ENCODE measurements at regions not wholly inside any gene's neighbourhood (a gene's known extent, or its start where the extent isn't known, plus 50 kb on each side); places are given as distances from the start of the nearest gene placed in this dataset.

DNA sequence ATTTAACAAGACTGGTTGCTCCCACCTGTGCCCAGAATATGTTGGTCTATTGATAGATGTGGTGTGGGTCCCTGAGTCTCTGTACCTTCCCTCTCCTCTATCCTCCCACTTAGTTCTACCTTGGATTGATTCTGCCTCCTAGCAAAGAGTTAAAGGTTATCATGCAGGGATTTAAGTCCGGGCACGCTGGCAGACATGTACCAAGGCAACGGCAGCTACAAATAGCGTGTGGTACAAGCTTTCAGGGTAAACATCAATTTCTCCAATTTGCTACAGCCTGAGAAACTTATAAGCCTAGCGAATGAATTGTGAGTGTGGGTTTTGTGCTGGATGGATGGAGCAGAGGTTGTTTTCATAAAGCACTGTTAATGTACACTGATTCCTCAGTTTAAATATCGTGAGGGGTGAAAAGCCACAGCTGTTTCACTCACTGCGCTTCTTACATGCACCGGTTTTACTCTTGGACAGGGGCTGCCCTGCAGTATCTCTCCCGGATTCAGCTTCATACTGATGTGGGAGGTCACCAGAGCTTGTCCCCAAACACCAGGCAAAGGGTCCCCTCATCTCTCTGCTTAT, 289.8 kb downstream of the ICOS start:
- no peaks in the 10 kb centered on the region for H3K9me3 ChIP-seq
- intact Hi-C loops (cut with DNase I; ENCODE audit: low total_unique reads) = no loop called here
- DNase-seq = no peak
- no peak for TF ChIP-seq POLR2A (IDR thresholded peaks at IDR 0.05)
- TF ChIP-seq, protein P1, sequence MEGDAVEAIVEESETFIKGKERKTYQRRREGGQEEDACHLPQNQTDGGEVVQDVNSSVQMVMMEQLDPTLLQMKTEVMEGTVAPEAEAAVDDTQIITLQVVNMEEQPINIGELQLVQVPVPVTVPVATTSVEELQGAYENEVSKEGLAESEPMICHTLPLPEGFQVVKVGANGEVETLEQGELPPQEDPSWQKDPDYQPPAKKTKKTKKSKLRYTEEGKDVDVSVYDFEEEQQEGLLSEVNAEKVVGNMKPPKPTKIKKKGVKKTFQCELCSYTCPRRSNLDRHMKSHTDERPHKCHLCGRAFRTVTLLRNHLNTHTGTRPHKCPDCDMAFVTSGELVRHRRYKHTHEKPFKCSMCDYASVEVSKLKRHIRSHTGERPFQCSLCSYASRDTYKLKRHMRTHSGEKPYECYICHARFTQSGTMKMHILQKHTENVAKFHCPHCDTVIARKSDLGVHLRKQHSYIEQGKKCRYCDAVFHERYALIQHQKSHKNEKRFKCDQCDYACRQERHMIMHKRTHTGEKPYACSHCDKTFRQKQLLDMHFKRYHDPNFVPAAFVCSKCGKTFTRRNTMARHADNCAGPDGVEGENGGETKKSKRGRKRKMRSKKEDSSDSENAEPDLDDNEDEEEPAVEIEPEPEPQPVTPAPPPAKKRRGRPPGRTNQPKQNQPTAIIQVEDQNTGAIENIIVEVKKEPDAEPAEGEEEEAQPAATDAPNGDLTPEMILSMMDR (IDR thresholded peaks at IDR 0.05) = no peak
- H3K27ac ChIP-seq = no peak overlapping the region
- no peak overlapping the region for H3K4me3 ChIP-seq
- no peaks in the 10 kb centered on the region for H3K27me3 ChIP-seq
- H3K36me3 ChIP-seq = no peaks in the 10 kb centered on the region
- no peaks in the 10 kb centered on the region for H3K4me1 ChIP-seq

DNA sequence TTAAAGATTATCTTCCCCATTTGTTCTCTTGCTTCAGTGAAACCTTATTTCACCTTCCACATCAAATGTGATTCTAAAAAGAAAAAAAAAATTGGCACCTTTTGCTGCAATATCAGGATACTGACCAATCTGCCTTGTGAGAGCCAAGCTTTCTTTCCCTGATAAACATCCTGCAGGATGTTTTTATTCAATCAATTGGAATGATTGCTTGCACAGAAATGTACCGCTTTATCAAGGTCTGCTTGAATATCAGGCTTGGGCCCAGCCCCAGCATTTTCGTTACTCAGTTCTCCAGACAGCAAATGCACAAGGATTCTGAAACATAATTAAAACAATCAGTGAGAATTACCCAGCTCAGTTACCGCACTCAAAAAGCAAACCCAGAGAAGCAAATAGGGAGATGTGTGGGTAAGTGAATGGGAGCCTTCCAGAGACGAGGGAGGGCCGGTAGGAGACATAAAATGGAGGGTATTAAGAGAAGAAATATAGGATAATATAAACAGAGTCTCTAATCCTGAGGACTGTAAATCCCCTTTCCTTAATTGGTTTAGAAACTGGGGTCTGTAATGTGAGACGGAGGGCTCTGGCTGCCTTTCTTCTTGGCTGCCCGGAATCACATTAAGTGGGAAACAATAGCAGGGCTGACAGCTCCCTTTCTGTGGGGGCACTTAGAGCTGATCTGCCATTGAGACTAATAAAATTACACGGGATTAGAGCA, 291.8 kb downstream of the ICOS start:
- Histone ChIP-seq H3K27me3 (no peaks in the 10 kb centered on the region), H3K36me3 (no peaks in the 10 kb centered on the region), H3K27ac (no peak overlapping the region), H3K4me1 (no peaks in the 10 kb centered on the region), H3K4me3 (no peak overlapping the region), H3K9me3 (no peaks in the 10 kb centered on the region)
- intact Hi-C loops (cut with DNase I; ENCODE audit: low total_unique reads) = no loop called here
- no peak for DNase-seq
- TF ChIP-seq POLR2A (IDR thresholded peaks at IDR 0.05) = no peak
- TF ChIP-seq, protein P1 (IDR thresholded peaks at IDR 0.05) = no peak

DNA sequence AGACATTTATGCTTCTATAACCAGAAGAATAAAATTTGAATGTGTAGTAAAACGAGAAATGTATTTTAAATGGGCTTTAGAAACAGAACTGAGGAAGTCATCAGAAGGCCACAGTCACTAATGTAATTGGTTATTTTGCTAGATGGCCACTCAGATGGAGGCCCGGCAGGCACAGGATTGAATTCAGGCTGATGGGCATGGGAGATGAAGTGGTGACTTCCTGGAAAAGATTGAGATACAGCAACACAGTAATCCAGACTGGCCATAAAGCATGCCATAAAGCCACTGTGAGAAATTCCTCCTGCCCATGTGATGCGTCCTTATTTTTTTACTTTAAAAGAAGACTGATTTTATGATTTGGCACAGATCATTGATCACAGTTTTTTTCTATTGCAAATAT, 297.7 kb downstream of the ICOS start:
- Histone ChIP-seq H3K27me3 (no peaks in the 10 kb centered on the region), H3K4me1 (no peaks in the 10 kb centered on the region), H3K36me3 (no peaks in the 10 kb centered on the region), H3K27ac (no peak overlapping the region), H3K4me3 (no peak overlapping the region), H3K9me3 (no peaks in the 10 kb centered on the region)
- intact Hi-C loops (cut with DNase I; ENCODE audit: low total_unique reads) = no loop called here
- DNase-seq = no peak
- TF ChIP-seq, protein P1 (IDR thresholded peaks at IDR 0.05) = no peak
- TF ChIP-seq POLR2A (IDR thresholded peaks at IDR 0.05) = no peak

DNA sequence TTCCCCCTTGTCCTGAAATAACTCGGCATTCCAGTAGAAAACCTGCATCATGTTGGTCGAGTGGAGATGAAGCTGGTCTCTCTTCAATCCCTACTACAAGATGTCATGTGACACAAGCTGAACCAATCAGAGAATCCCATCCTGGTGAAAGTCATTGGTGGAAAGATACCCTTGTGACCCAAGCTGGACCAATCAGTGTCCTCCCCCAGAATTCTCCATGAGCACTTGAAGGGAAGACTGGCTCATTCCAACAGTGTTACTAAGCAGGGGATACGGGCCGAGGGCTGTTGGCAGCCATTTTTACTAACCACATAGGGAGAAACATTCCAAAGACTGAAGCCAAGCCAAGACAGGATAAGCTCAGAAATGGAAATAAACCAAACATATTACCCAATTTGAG, 298.3 kb downstream of the ICOS start:
- DNase-seq = no peak
- TF ChIP-seq POLR2A (IDR thresholded peaks at IDR 0.05) = no peak
- TF ChIP-seq, protein P1 (IDR thresholded peaks at IDR 0.05) = no peak
- Histone ChIP-seq H3K9me3 (no peaks in the 10 kb centered on the region), H3K4me3 (no peak overlapping the region), H3K27ac (no peak overlapping the region), H3K27me3 (no peaks in the 10 kb centered on the region), H3K4me1 (no peaks in the 10 kb centered on the region), H3K36me3 (no peaks in the 10 kb centered on the region)
- intact Hi-C loops (cut with DNase I; ENCODE audit: low total_unique reads) = no loop called here

DNA sequence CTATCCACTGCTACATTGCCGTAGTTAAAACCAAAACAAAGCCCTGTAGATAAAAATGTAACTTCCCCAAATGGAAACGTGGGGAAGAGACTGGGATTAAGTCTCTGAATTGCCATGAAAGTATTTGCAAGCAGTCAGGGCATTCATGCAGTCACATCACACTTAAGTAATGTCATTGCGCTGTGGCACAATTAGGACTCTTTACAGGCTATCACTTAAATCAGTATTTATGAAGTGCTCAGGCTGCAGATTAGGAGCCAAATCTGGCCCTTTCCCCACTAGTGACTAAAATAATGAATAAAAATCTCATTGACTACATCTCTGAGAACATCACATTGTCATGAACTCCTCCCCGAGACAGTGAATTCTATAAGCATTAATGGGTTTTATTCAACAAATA, 300.9 kb downstream of the ICOS start:
- intact Hi-C loops (cut with DNase I; ENCODE audit: low total_unique reads) = no loop called here
- Histone ChIP-seq H3K27me3 (no peaks in the 10 kb centered on the region), H3K27ac (no peak overlapping the region), H3K36me3 (no peaks in the 10 kb centered on the region), H3K4me3 (no peak overlapping the region), H3K9me3 (no peaks in the 10 kb centered on the region), H3K4me1 (no peaks in the 10 kb centered on the region)
- no peak for DNase-seq
- TF ChIP-seq, protein P1 (IDR thresholded peaks at IDR 0.05) = no peak
- no peak for TF ChIP-seq POLR2A (IDR thresholded peaks at IDR 0.05)

Measured in uterus (tissue), 3 donors.